ENCODE measurements at regions not wholly inside any gene's neighbourhood (a gene's known extent, or its start where the extent isn't known, plus 50 kb on each side); places are given as distances from the start of the nearest gene placed in this dataset.

GRCh38 chr5:156274453-156274852, 52.5 kb upstream of the SGCD start:
- no peak for ATAC-seq
- TF ChIP-seq TCF4 (CRISPR knock-in tag; IDR thresholded peaks at IDR 0.05; ENCODE audit: borderline replicate concordance), result no peak
- TF ChIP-seq ZNF70 (CRISPR knock-in tag; IDR thresholded peaks at IDR 0.05), result no peak
- TF ChIP-seq CSRNP3 (CRISPR knock-in tag; IDR thresholded peaks at IDR 0.05), result no peak
- TF ChIP-seq PPARA (CRISPR knock-in tag; IDR thresholded peaks at IDR 0.05; ENCODE audit: borderline replicate concordance), result no peak

All from SK-N-SH treated with all-trans-retinoic acid at 6 μM for 48 hours (cell line).